LNCAP (cell line): ENCODE measurements at regions not wholly inside any gene's neighbourhood (a gene's known extent, or its start where the extent isn't known, plus 50 kb on each side); places are given as distances from the start of the nearest gene placed in this dataset.

ENCODE experiments used
- CTCF ChIP-seq: fragments of 450-650 bp; IDR thresholded peaks from 2 replicates; pipeline ENCODE4 v1.5.1; 2017; ENCODE audit warnings: mild to moderate bottlenecking

- TF ChIP-seq CTCF, result peak; percentile 57
Measured at GRCh38 chr9:25350011-25350410, 328.2 kb downstream of the TUSC1 start.

- peak; percentile 38 for TF ChIP-seq CTCF
Measured at GRCh38 chr9:25322142-25322541, 356.1 kb downstream of the TUSC1 start.

GRCh38 chr9:25310961-25311360 lies 367.3 kb downstream of the TUSC1 start:
- no peak for TF ChIP-seq CTCF

GRCh38 chr9:25308549-25308948 lies 369.7 kb downstream of the TUSC1 start:
- no peak for TF ChIP-seq CTCF

- TF ChIP-seq CTCF, result no peak
Measured at GRCh38 chr9:25302601-25303000, 375.6 kb downstream of the TUSC1 start.

- TF ChIP-seq CTCF, result no peak
Measured at GRCh38 chr9:25284365-25284764, 393.9 kb downstream of the TUSC1 start.

- no peak for TF ChIP-seq CTCF
Measured at GRCh38 chr9:25282946-25283345, 395.3 kb downstream of the TUSC1 start.

- peak; percentile 27; the same call in 1 of the 2 replicates for TF ChIP-seq CTCF
Measured at GRCh38 chr9:25261445-25261844, 416.8 kb downstream of the TUSC1 start.
